K562 (cell line): ENCODE measurements at regions not wholly inside any gene's neighbourhood (a gene's known extent, or its start where the extent isn't known, plus 50 kb on each side); places are given as distances from the start of the nearest gene placed in this dataset.

Experiments
- ATAC-seq: fragments of 200-7000 bp; cut with Tn5 transposase; 3 replicates; pipeline ENCODE4 v1.9.1; 2020; ENCODE audit warnings: moderate library complexity
- BruUV-seq: library from RNA; stranded (reverse); fragments of 400-500 nt; replicated peaks from 2 replicates; lab custom pipeline; 2021; lab: Mats Ljungman, UMichigan
- CTCF ChIA-PET: fragments of 300-600 bp; formaldehyde crosslinking; extraction: SDS; loops from one replicate; lab custom pipeline; 2021; ENCODE audit warnings: low intra/inter-chr PET ratio; lab: Yijun Ruan, JAX
- POLR2A ChIA-PET: fragments of 300-600, 350-650 bp; sonication (Branson Sonifier 250); formaldehyde crosslinking; extraction: SDS; loops from one replicate; lab custom pipeline; 2021; ENCODE audit warnings: antibody characterized with exemption, inconsistent platforms; lab: Yijun Ruan, JAX
- DNase-seq, 4 experiments: peaks; one replicate each; pipeline versions ENCODE4 v3.0.0 to v3.0.0-alpha.2; 2011 to 2018; ENCODE audit warnings: low spot score in 3 of 4, mixed read lengths in 3 of 4; ENCODE audit errors: extremely low read depth in 1 of 4
- FAIRE-seq: peaks from 2 replicates; lab custom pipeline; 2011; peaks lifted over from hg19 to GRCh38; lab: Jason Lieb, UNC
- H2AFZ ChIP-seq: 2 replicates; pipeline ENCODE4 v1.6.0; 2011; ENCODE audit warnings: low read depth, low read length, control low read depth, inconsistent platforms
- H3K27ac ChIP-seq: fragments of 200-600 bp; 3 replicates; pipeline ENCODE4 v1.8.0; 2011; ENCODE audit warnings: low read depth, mild to moderate bottlenecking, control low read depth, inconsistent platforms, low read length, moderate library complexity, mixed read lengths; ENCODE audit errors: extremely low read depth
- H3K27me3 ChIP-seq, 2 experiments: fragments of 300-600 bp in 1 of 2; 2 replicates in 1 of 2; 3 replicates in 1 of 2; pipeline versions ENCODE4 v1.6.0 to v1.8.0; 2011; ENCODE audit warnings: inconsistent platforms in 2 of 2, low read length in 2 of 2, mild to moderate bottlenecking in 1 of 2, mixed read lengths in 1 of 2, moderate library complexity in 1 of 2; ENCODE audit not compliant: control insufficient read depth in 2 of 2, insufficient read depth in 2 of 2
- H3K36me3 ChIP-seq: fragments of 300-600 bp; 3 replicates; pipeline ENCODE4 v1.8.0; 2011; ENCODE audit warnings: mild to moderate bottlenecking, low read length, inconsistent platforms; ENCODE audit not compliant: control insufficient read depth, insufficient read depth
- H3K4me1 ChIP-seq, 2 experiments: fragments of 200-600 bp in 1 of 2; replicated peaks in 1 of 2; 2 replicates in 1 of 2; 3 replicates in 1 of 2; pipeline versions ENCODE4 v1.5.1 to v1.8.0; 2011; ENCODE audit warnings: inconsistent platforms in 2 of 2, low read length in 2 of 2, mild to moderate bottlenecking in 1 of 2, mixed read lengths in 1 of 2, moderate library complexity in 1 of 2; ENCODE audit not compliant: control insufficient read depth in 2 of 2, insufficient read depth in 2 of 2
- H3K4me2 ChIP-seq: 2 replicates; pipeline ENCODE4 v1.6.1; 2011; ENCODE audit warnings: low read length, control low read depth, inconsistent platforms, mixed read lengths; ENCODE audit not compliant: insufficient read depth
- H3K4me3 ChIP-seq: fragments of 200-600 bp; sonication (generic), shearing (Covaris generic); 2 replicates; pipeline ENCODE4 v1.5.1; 2016; ENCODE audit warnings: control low read depth, inconsistent platforms
- H3K79me2 ChIP-seq: fragments of 200-600 bp; 3 replicates; pipeline ENCODE4 v1.8.0; 2011; ENCODE audit warnings: low read length, inconsistent platforms; ENCODE audit not compliant: control insufficient read depth, insufficient read depth
- H3K9ac ChIP-seq, 2 experiments: 2 replicates each; pipeline versions ENCODE4 v1.6.0 to v1.6.1; 2011; ENCODE audit warnings: low read depth in 2 of 2, low read length in 2 of 2, control low read depth in 1 of 2, inconsistent platforms in 1 of 2, mild to moderate bottlenecking in 1 of 2, mixed read lengths in 1 of 2; ENCODE audit not compliant: insufficient read depth in 1 of 2
- H3K9me1 ChIP-seq: one replicate; pipeline ENCODE4 v1.6.0; 2011; ENCODE audit warnings: inconsistent platforms, mild to moderate bottlenecking, low read length, moderate library complexity; ENCODE audit not compliant: control insufficient read depth, insufficient read depth
- H3K9me3 ChIP-seq: replicated peaks from 2 replicates; pipeline ENCODE4 v1.5.1; 2011; ENCODE audit warnings: low read depth, low read length, inconsistent platforms; ENCODE audit not compliant: control insufficient read depth, insufficient read depth
- H4K20me1 ChIP-seq: replicated peaks from 2 replicates; pipeline ENCODE4 v1.6.1; 2011; ENCODE audit warnings: low read length, inconsistent platforms, mixed read lengths; ENCODE audit not compliant: control insufficient read depth, insufficient read depth
- CTCF ChIP-seq, 3 experiments: IDR thresholded peaks in 2 of 3; conservative IDR thresholded peaks in 1 of 3; 2 replicates each; pipeline ENCODE4 v1.5.1; 2011 to 2012; ENCODE audit warnings: low read length in 3 of 3, mild to moderate bottlenecking in 3 of 3, control low read depth in 2 of 3, improper control_type of control experiment in 1 of 3, inconsistent platforms in 1 of 3, low read depth in 1 of 3, mixed read lengths in 1 of 3, moderate library complexity in 1 of 3; ENCODE audit not compliant: insufficient read depth in 2 of 3
- EZH2 ChIP-seq: IDR thresholded peaks from 2 replicates; pipeline ENCODE4 v1.6.1; 2012; ENCODE audit warnings: low read depth, mild to moderate bottlenecking, inconsistent platforms, low read length, borderline replicate concordance
- FOXA1 ChIP-seq: fragments of 450-650 bp; IDR thresholded peaks from 2 replicates; pipeline ENCODE4 v1.6.1; 2016; ENCODE audit warnings: mild to moderate bottlenecking, borderline replicate concordance
- IRF2 ChIP-seq: sonication (generic); formaldehyde crosslinking; IDR thresholded peaks from 2 replicates; pipeline ENCODE4 v1.8.1; 2022; ENCODE audit warnings: mild to moderate bottlenecking, missing genetic modification reagents
- MAX ChIP-seq: sonication (generic); formaldehyde crosslinking; IDR thresholded peaks from 2 replicates; pipeline ENCODE4 v1.9.0; 2022; ENCODE audit warnings: mild to moderate bottlenecking, missing genetic modification reagents
- NFIX ChIP-seq: fragments of 250-450 bp; sonication (Bioruptor Pico); IDR thresholded peaks from 2 replicates; pipeline ENCODE4 v1.4.0; 2020; ENCODE audit warnings: low read depth, mild to moderate bottlenecking, moderate library complexity
- NRF1 ChIP-seq, 2 experiments: fragments of 450-650 bp; IDR thresholded peaks in 1 of 2; conservative IDR thresholded peaks in 1 of 2; 2 replicates each; pipeline ENCODE4 v1.6.1; 2014; ENCODE audit warnings: mild to moderate bottlenecking in 2 of 2
- PATZ1 ChIP-seq: fragments of 250-450 bp; sonication (Bioruptor Pico); IDR thresholded peaks from 2 replicates; pipeline ENCODE4 v1.5.0; 2020; ENCODE audit warnings: mild to moderate bottlenecking, borderline replicate concordance
- PHTF2 ChIP-seq: fragments of 250-450 bp; sonication (Bioruptor Pico); IDR thresholded peaks from 2 replicates; pipeline ENCODE4 v1.5.0; 2021; ENCODE audit warnings: mild to moderate bottlenecking
- POLR2AphosphoS2 ChIP-seq: IDR thresholded peaks from 2 replicates; pipeline ENCODE4 v1.6.1; 2012; ENCODE audit warnings: low read length, improper control_type of control experiment
- SMAD3 ChIP-seq: fragments of 450-650 bp; formaldehyde crosslinking; conservative IDR thresholded peaks from 2 replicates; pipeline ENCODE4 v1.4.0; 2020; ENCODE audit warnings: mild to moderate bottlenecking
- STAT5A ChIP-seq: IDR thresholded peaks from 2 replicates; pipeline ENCODE4 v1.6.1; 2012; ENCODE audit warnings: low read length, inconsistent platforms, borderline replicate concordance
- SUPT5H ChIP-seq: fragments of 450-650 bp; IDR thresholded peaks from 2 replicates; pipeline ENCODE4 v1.6.1; 2016
- TAF9B ChIP-seq: fragments of 450-650 bp; IDR thresholded peaks from 2 replicates; pipeline ENCODE4 v1.6.1; 2018; ENCODE audit warnings: mild to moderate bottlenecking; ENCODE audit not compliant: partially characterized antibody
- WGBS: fragments of 100-300 bp; shearing (Covaris generic); methylation state at CpG from one replicate; pipeline ENCODE4 v1.1.6; 2016; ENCODE audit warnings: low coverage, mixed read lengths; ENCODE audit not compliant: insufficient coverage; ENCODE audit errors: missing lambda C conversion rate; 5-methylcytosine and 5-hydroxymethylcytosine counted together
- in situ Hi-C: fragments of 300-500 bp; cut with MboI; formaldehyde crosslinking; loops from 4 replicates; pipeline ENCODE4 v1.15.0; 2018; ENCODE audit warnings: inconsistent platforms, mixed read lengths
- intact Hi-C: fragments of 100-400 bp; cut with micrococcal nuclease; formaldehyde crosslinking; loops from 2 replicates; pipeline ENCODE4 v1.14.2; 2022

- POLR2A ChIA-PET, result no interaction called here
- FAIRE-seq, result no peak
Measured at GRCh38 chr10:117804470-117805011, 242.2 kb downstream of the RAB11FIP2 start.

GRCh38 chr10:117805139-117805538 is 241.6 kb downstream of the RAB11FIP2 start:
- no peaks in the 10 kb centered on the region for H3K9me1 ChIP-seq
- H3K9ac ChIP-seq, result no peak overlapping the region
- no peaks in the 10 kb centered on the region for H3K36me3 ChIP-seq
- H3K4me2 ChIP-seq, result no peak overlapping the region
- in situ Hi-C loops, result no loop called here
- intact Hi-C loops, result no loop called here
- H2AFZ ChIP-seq, result no peak overlapping the region
- FAIRE-seq, result no peak
- H3K9me3 ChIP-seq, result no peaks in the 10 kb centered on the region
- peaks cover 0 to 24% of the 10 kb centered on the region in 2 experiments; a peak in 2 of 5 replicates for H3K27me3 ChIP-seq
- no peak overlapping the region for H3K27ac ChIP-seq
- H4K20me1 ChIP-seq, result no peaks in the 10 kb centered on the region
- H3K79me2 ChIP-seq, result no peaks in the 10 kb centered on the region
- 2% methylated on average over 11 of the region's 13 CpGs for WGBS
- no peaks in the 10 kb centered on the region for H3K4me1 ChIP-seq
- ChIA-PET CTCF (no interaction called here), POLR2A (no interaction called here)
- ATAC-seq, result no peak
- BruUV-seq, result no TSS peak
- no peak overlapping the region for H3K4me3 ChIP-seq
- DNase-seq, result no peak
- no peak for TF ChIP-seq STAT5A
- no peak for TF ChIP-seq EZH2
- TF ChIP-seq CTCF (IDR thresholded peaks at IDR 0.05 in 2 of 3, conservative IDR thresholded peaks at IDR 0.05 in 1 of 3; ENCODE audit: insufficient read depth in 2 of 3, low read depth in 1 of 3, low read length in 3 of 3), result no peak
- TF ChIP-seq MAX (CRISPR knock-in tag), result no peak
- no peak for TF ChIP-seq POLR2AphosphoS2
- TF ChIP-seq NFIX (CRISPR knock-in tag), result no peak
- no peak for TF ChIP-seq NRF1 (conservative IDR thresholded peaks at IDR 0.05 in 1 of 2, IDR thresholded peaks at IDR 0.05 in 1 of 2)
- TF ChIP-seq FOXA1, result no peak
- TF ChIP-seq PATZ1, result no peak
- TF ChIP-seq PHTF2 (CRISPR knock-in tag), result no peak
- no peak for TF ChIP-seq SMAD3 (CRISPR knock-in tag)
- TF ChIP-seq TAF9B, result no peak

More at GRCh38 chr10:117804470-117805011, 242.2 kb downstream of the RAB11FIP2 start:
- no peak overlapping the region for H3K9ac ChIP-seq
- WGBS, result 0% methylated on average over 13 of the region's 13 CpGs
- TF ChIP-seq SUPT5H, result no peak
- no peak for TF ChIP-seq FOXA1
- no peak for TF ChIP-seq IRF2 (CRISPR knock-in tag)
- H3K79me2 ChIP-seq, result no peaks in the 10 kb centered on the region
- in situ Hi-C loops (no loop called here), intact Hi-C loops (no loop called here)
- H4K20me1 ChIP-seq, result no peaks in the 10 kb centered on the region
- no peak overlapping the region for H3K27ac ChIP-seq
- H3K9me3 ChIP-seq, result no peaks in the 10 kb centered on the region
- H3K9me1 ChIP-seq, result no peaks in the 10 kb centered on the region
- no peaks in the 10 kb centered on the region for H3K4me1 ChIP-seq
- CTCF ChIA-PET, result no interaction called here
- no peak overlapping the region for H2AFZ ChIP-seq
- no peak overlapping the region for H3K4me2 ChIP-seq
- peaks cover 0 to 24% of the 10 kb centered on the region in 2 experiments; a peak in 2 of 5 replicates for H3K27me3 ChIP-seq
- H3K36me3 ChIP-seq, result no peaks in the 10 kb centered on the region
- ATAC-seq (no peak), DNase-seq (no peak)
- H3K4me3 ChIP-seq, result no peak overlapping the region
- no TSS peak for BruUV-seq
